Left colon (tissue), 2 donors: ENCODE measurements at regions not wholly inside any gene's neighbourhood (a gene's known extent, or its start where the extent isn't known, plus 50 kb on each side); places are given as distances from the start of the nearest gene placed in this dataset.
"Not testable (repeated sequence)": the region's sequence is repeated elsewhere in the genome, so short reads cannot be mapped to it uniquely, and the experiment has no call there.

Experiments
- ATAC-seq: fragments of 200-7000 bp; cut with Tn5 transposase; one replicate; pipeline ENCODE4 v1.9.1; 2020; ENCODE audit warnings: mild to moderate bottlenecking, moderate library complexity
- DNase-seq, 2 donors: peaks; one replicate each; pipeline ENCODE4 v3.0.0-alpha.2; 2020
- intact Hi-C, 2 donors: fragments of 100-400 bp; cut with DNase I in 1 of 2; cut with micrococcal nuclease in 1 of 2; formaldehyde crosslinking; loops; one replicate each; pipeline versions ENCODE4 v1.11.2 to v1.14.0; 2022; cut with DNase I, micrococcal nuclease
- donor health status: DM: no; HTN: no; CAD: no.
- donor health status: DM: yes; HTN: yes; CAD: no.

- intact Hi-C loops: no loop called here
- no peak for DNase-seq
- ATAC-seq: no peak
Measured at GRCh38 chr14:48584031-48584430, 908.6 kb upstream of the MDGA2 start.

GRCh38 chr14:48582938-48583337 is 907.5 kb upstream of the MDGA2 start:
- DNase-seq (no peak), ATAC-seq (no peak)
- intact Hi-C loops: no loop called here

GRCh38 chr14:48580692-48581091 is 905.3 kb upstream of the MDGA2 start:
- ATAC-seq (no peak), DNase-seq (no peak)
- intact Hi-C loops: no loop called here

- DNase-seq (no peak), ATAC-seq (no peak)
- intact Hi-C loops: no loop called here
Measured at GRCh38 chr14:48575772-48576171, 900.4 kb upstream of the MDGA2 start.

- intact Hi-C loops: no loop called here
- ATAC-seq: no peak
- no peak for DNase-seq
Measured at GRCh38 chr14:48568688-48569087, 893.3 kb upstream of the MDGA2 start.

- DNase-seq (no peak), ATAC-seq (no peak)
- intact Hi-C loops: no loop called here
Measured at GRCh38 chr14:48568252-48568651, 892.8 kb upstream of the MDGA2 start.

GRCh38 chr14:48563489-48563888 is 888.1 kb upstream of the MDGA2 start:
- intact Hi-C loops: no loop called here
- ATAC-seq: no peak
- no peak for DNase-seq

- ATAC-seq, intact Hi-C loops, DNase-seq: not testable (repeated sequence)
Measured at GRCh38 chr14:48561438-48561837, 886.0 kb upstream of the MDGA2 start.

GRCh38 chr14:48560421-48560820 is 885.0 kb upstream of the MDGA2 start:
- no peak for DNase-seq
- intact Hi-C loops: no loop called here
- ATAC-seq: no peak

- intact Hi-C loops: no loop called here
- ATAC-seq: no peak
- no peak for DNase-seq
Measured at GRCh38 chr14:48553443-48553842, 878.0 kb upstream of the MDGA2 start.

- no peak for DNase-seq
- intact Hi-C loops: no loop called here
- no peak for ATAC-seq
Measured at GRCh38 chr14:48546996-48547395, 871.6 kb upstream of the MDGA2 start.

GRCh38 chr14:48537600-48537999 is 862.2 kb upstream of the MDGA2 start:
- ATAC-seq (no peak), DNase-seq (no peak)
- intact Hi-C loops: no loop called here

GRCh38 chr14:48536318-48536717 is 860.9 kb upstream of the MDGA2 start:
- no peak for ATAC-seq
- intact Hi-C loops: no loop called here
- no peak for DNase-seq

GRCh38 chr14:48527832-48528231 is 852.4 kb upstream of the MDGA2 start:
- no peak for ATAC-seq
- intact Hi-C loops: no loop called here
- DNase-seq: no peak

- no peak for ATAC-seq
Measured at GRCh38 chr14:48526307-48526706, 850.9 kb upstream of the MDGA2 start.

GRCh38 chr14:48504921-48505320 is 829.5 kb upstream of the MDGA2 start:
- intact Hi-C loops: no loop called here
- DNase-seq (no peak), ATAC-seq (no peak)

More at GRCh38 chr14:48526307-48526706, 850.9 kb upstream of the MDGA2 start:
- intact Hi-C loops: no loop called here
- DNase-seq: no peak

- no peak for ATAC-seq
- intact Hi-C loops: no loop called here
- DNase-seq: no peak
Measured at GRCh38 chr14:48490756-48491155, 815.4 kb upstream of the MDGA2 start.

GRCh38 chr14:48473944-48474343 is 798.5 kb upstream of the MDGA2 start:
- no peak for DNase-seq
- intact Hi-C loops: no loop called here
- no peak for ATAC-seq

- no peak for ATAC-seq
Measured at GRCh38 chr14:48456051-48456450, 780.6 kb upstream of the MDGA2 start.

GRCh38 chr14:48454887-48455286 is 779.5 kb upstream of the MDGA2 start:
- no peak for ATAC-seq
- intact Hi-C loops: no loop called here
- DNase-seq: no peak

More at GRCh38 chr14:48456051-48456450, 780.6 kb upstream of the MDGA2 start:
- intact Hi-C loops: no loop called here
- no peak for DNase-seq

- intact Hi-C loops: no loop called here
- no peak for DNase-seq
- no peak for ATAC-seq
Measured at GRCh38 chr14:48452437-48452995, 777.1 kb upstream of the MDGA2 start.

GRCh38 chr14:48435221-48435620 is 759.8 kb upstream of the MDGA2 start:
- no peak for ATAC-seq
- no peak for DNase-seq
- intact Hi-C loops: no loop called here
